Trophoblast cell (in vitro differentiated cells and primary cell): ENCODE measurements at regions not wholly inside any gene's neighbourhood (a gene's known extent, or its start where the extent isn't known, plus 50 kb on each side); places are given as distances from the start of the nearest gene placed in this dataset.

Experiments
- DNase-seq, 2 donors: peaks; one replicate each; pipeline ENCODE4 v3.0.0-alpha.2; 2016
- H2AFZ ChIP-seq: 2 replicates; pipeline ENCODE4 v1.6.1; 2013; ENCODE audit warnings: low read length, moderate library complexity, mild to moderate bottlenecking; ENCODE audit not compliant: insufficient read depth, poor library complexity
- H2AK5ac ChIP-seq: 2 replicates; pipeline ENCODE4 v1.6.1; 2013; ENCODE audit warnings: mild to moderate bottlenecking, low read length
- H2BK120ac ChIP-seq: 2 replicates; pipeline ENCODE4 v1.6.1; 2013; ENCODE audit warnings: low read length, mild to moderate bottlenecking, moderate library complexity; ENCODE audit not compliant: insufficient read depth, poor library complexity
- H2BK12ac ChIP-seq: 2 replicates; pipeline ENCODE4 v1.6.1; 2013; ENCODE audit warnings: mild to moderate bottlenecking, low read length, moderate library complexity
- H2BK5ac ChIP-seq: 2 replicates; pipeline ENCODE4 v1.6.1; 2013; ENCODE audit warnings: low read length, low read depth, moderate library complexity, mild to moderate bottlenecking; ENCODE audit not compliant: poor library complexity
- H3K14ac ChIP-seq: 2 replicates; pipeline ENCODE4 v1.6.1; 2013; ENCODE audit warnings: mild to moderate bottlenecking, low read length
- H3K18ac ChIP-seq: 2 replicates; pipeline ENCODE4 v1.6.1; 2013; ENCODE audit warnings: mild to moderate bottlenecking, low read length
- H3K23ac ChIP-seq: 2 replicates; pipeline ENCODE4 v1.6.1; 2013; ENCODE audit warnings: low read length
- H3K27ac ChIP-seq: 2 replicates; pipeline ENCODE4 v1.5.1; 2013; ENCODE audit warnings: low read depth, mild to moderate bottlenecking, inconsistent platforms, low read length, moderate library complexity
- H3K27me3 ChIP-seq: 2 replicates; pipeline ENCODE4 v1.6.1; 2013; ENCODE audit warnings: inconsistent platforms, mild to moderate bottlenecking, low read length, moderate library complexity; ENCODE audit not compliant: insufficient read depth
- H3K36me3 ChIP-seq, 2 experiments: 1 replicate in 1 of 2; 2 replicates in 1 of 2; pipeline ENCODE4 v1.6.1; 2013; ENCODE audit warnings: low read length in 2 of 2, mild to moderate bottlenecking in 2 of 2, moderate library complexity in 1 of 2; ENCODE audit not compliant: insufficient read depth in 2 of 2, control insufficient read depth in 1 of 2
- H3K4ac ChIP-seq: 2 replicates; pipeline ENCODE4 v1.6.1; 2013; ENCODE audit warnings: low read depth, mild to moderate bottlenecking, low read length, moderate library complexity
- H3K4me1 ChIP-seq, 2 experiments: 1 replicate in 1 of 2; 2 replicates in 1 of 2; pipeline ENCODE4 v1.6.1; 2013; ENCODE audit warnings: low read length in 2 of 2, mild to moderate bottlenecking in 2 of 2, moderate library complexity in 1 of 2; ENCODE audit not compliant: insufficient read depth in 2 of 2, control insufficient read depth in 1 of 2
- H3K4me2 ChIP-seq: 2 replicates; pipeline ENCODE4 v1.6.1; 2013; ENCODE audit warnings: inconsistent platforms, mild to moderate bottlenecking, low read length, moderate library complexity
- H3K4me3 ChIP-seq: 2 replicates; pipeline ENCODE4 v1.5.1; 2013; ENCODE audit warnings: mild to moderate bottlenecking, low read depth, low read length, inconsistent platforms
- H3K79me1 ChIP-seq: one replicate; pipeline ENCODE4 v1.6.1; 2013; ENCODE audit warnings: low read length
- H3K79me2 ChIP-seq: 2 replicates; pipeline ENCODE4 v1.6.1; 2013; ENCODE audit warnings: low read length, mild to moderate bottlenecking; ENCODE audit not compliant: control insufficient read depth, insufficient read depth, poor library complexity
- H3K9ac ChIP-seq: 2 replicates; pipeline ENCODE4 v1.6.1; 2013; ENCODE audit warnings: mild to moderate bottlenecking, low read length
- H3K9me3 ChIP-seq: 2 replicates; pipeline ENCODE4 v1.6.1; 2013; ENCODE audit warnings: low read depth, mild to moderate bottlenecking, control low read depth, inconsistent platforms, low read length; ENCODE audit not compliant: insufficient read depth
- H4K12ac ChIP-seq: 2 replicates; pipeline ENCODE4 v1.6.1; 2013; ENCODE audit warnings: low read depth, mild to moderate bottlenecking, low read length, moderate library complexity
- H4K8ac ChIP-seq: 2 replicates; pipeline ENCODE4 v1.6.1; 2013; ENCODE audit warnings: low read depth, mild to moderate bottlenecking, low read length, moderate library complexity
- H4K91ac ChIP-seq: one replicate; pipeline ENCODE4 v1.6.1; 2013; ENCODE audit warnings: low read depth, mild to moderate bottlenecking, low read length, moderate library complexity
- WGBS: extraction: QIAGEN DNeasy Blood & Tissue Kit; methylation state at CpG from one replicate; pipeline ENCODE4 v1.1.7; 2013; ENCODE audit warnings: missing lambda C conversion rate; ENCODE audit not compliant: insufficient read length, insufficient coverage; ENCODE audit errors: extremely low coverage; 5-methylcytosine and 5-hydroxymethylcytosine counted together

GRCh38 chr10:52677086-52677485 is 95.5 kb downstream of the MBL2 start:
- Histone ChIP-seq H3K79me2 (no peaks in the 10 kb centered on the region), H3K23ac (no peak overlapping the region), H3K27ac (no peak overlapping the region), H3K27me3 (no peaks in the 10 kb centered on the region), H2AK5ac (no peak overlapping the region), H3K4ac (no peak overlapping the region), H3K9ac (no peak overlapping the region), H3K18ac (no peak overlapping the region), H3K36me3 (no peaks in the 10 kb centered on the region), H2BK120ac (no peak overlapping the region), H3K79me1 (peaks cover 3% of the 10 kb centered on the region), H2AFZ (no peak overlapping the region), H2BK5ac (no peak overlapping the region), H3K4me1 (peaks cover 0 to 7% of the 10 kb centered on the region in 2 experiments), H3K9me3 (no peaks in the 10 kb centered on the region), H3K4me2 (no peak overlapping the region), H4K12ac (no peak overlapping the region), H2BK12ac (no peak overlapping the region), H4K8ac (no peak overlapping the region), H4K91ac (no peak overlapping the region), H3K14ac (no peak overlapping the region), H3K4me3 (no peak overlapping the region)
- DNase-seq, result peak in 1 of 2 donors; percentile 53
- no CpG with 5 or more reads among the region's 1 CpG for WGBS

- H3K14ac ChIP-seq, result no peak overlapping the region
- DNase-seq, result no peak
- H4K12ac ChIP-seq, result no peak overlapping the region
- H2AFZ ChIP-seq, result no peak overlapping the region
- no peaks in the 10 kb centered on the region for H3K27me3 ChIP-seq
- no peak overlapping the region for H3K4me2 ChIP-seq
- H4K91ac ChIP-seq, result no peak overlapping the region
- H3K23ac ChIP-seq, result no peak overlapping the region
- no peak overlapping the region for H2AK5ac ChIP-seq
- WGBS, result no CpG with 5 or more reads among the region's 5 CpGs
- no peaks in the 10 kb centered on the region for H3K36me3 ChIP-seq
- no peaks in the 10 kb centered on the region for H3K9me3 ChIP-seq
- no peak overlapping the region for H4K8ac ChIP-seq
- H2BK120ac ChIP-seq, result no peak overlapping the region
- peaks cover 0 to 7% of the 10 kb centered on the region in 2 experiments for H3K4me1 ChIP-seq
- no peak overlapping the region for H2BK5ac ChIP-seq
- H3K27ac ChIP-seq, result no peak overlapping the region
- H3K79me1 ChIP-seq, result peaks cover 3% of the 10 kb centered on the region
- H3K9ac ChIP-seq, result no peak overlapping the region
- H2BK12ac ChIP-seq, result no peak overlapping the region
- no peak overlapping the region for H3K18ac ChIP-seq
- no peak overlapping the region for H3K4me3 ChIP-seq
- H3K79me2 ChIP-seq, result no peaks in the 10 kb centered on the region
- H3K4ac ChIP-seq, result no peak overlapping the region
Measured at GRCh38 chr10:52678611-52679010, 94.0 kb downstream of the MBL2 start.

GRCh38 chr10:52679117-52679516 is 93.5 kb downstream of the MBL2 start:
- Histone ChIP-seq H4K8ac (no peak overlapping the region), H3K4me1 (peaks cover 2 to 10% of the 10 kb centered on the region in 2 experiments), H3K79me2 (no peaks in the 10 kb centered on the region), H2AFZ (no peak overlapping the region), H3K36me3 (no peaks in the 10 kb centered on the region), H3K4me2 (no peak overlapping the region), H3K18ac (no peak overlapping the region), H3K4ac (no peak overlapping the region), H4K91ac (no peak overlapping the region), H3K4me3 (no peak overlapping the region), H2BK120ac (peak overlapping the region; percentile 33), H3K27me3 (no peaks in the 10 kb centered on the region), H3K14ac (no peak overlapping the region), H4K12ac (no peak overlapping the region), H3K9me3 (no peaks in the 10 kb centered on the region), H3K79me1 (peaks cover 3% of the 10 kb centered on the region), H3K27ac (peak overlapping the region; percentile 53), H3K9ac (no peak overlapping the region), H2BK5ac (no peak overlapping the region), H2BK12ac (no peak overlapping the region), H3K23ac (no peak overlapping the region), H2AK5ac (no peak overlapping the region)
- DNase-seq, result no peak
- WGBS, result 100% methylated on average over 3 of the region's 6 CpGs

DNA sequence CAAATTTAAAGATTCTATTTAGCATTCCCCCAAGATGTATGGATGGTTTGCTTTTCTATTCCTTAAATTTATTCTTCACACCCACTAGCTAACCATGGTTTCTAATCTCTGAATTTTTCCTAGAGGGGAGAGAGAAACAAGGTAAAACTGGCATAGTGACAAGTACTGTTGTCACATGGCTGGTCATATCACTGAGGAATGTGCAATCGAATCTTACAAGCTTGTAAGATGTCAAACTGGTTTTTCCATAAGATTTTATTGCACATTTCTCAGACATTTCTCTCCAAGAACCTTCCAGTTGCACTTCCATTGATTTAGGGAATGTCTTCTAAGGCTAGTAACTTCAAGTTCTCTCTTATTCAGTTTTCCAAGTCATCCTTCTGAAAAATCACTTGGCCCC is 89.8 kb downstream of the MBL2 start:
- H3K4me2 ChIP-seq, result no peak overlapping the region
- no peaks in the 10 kb centered on the region for H3K9me3 ChIP-seq
- no peak overlapping the region for H4K91ac ChIP-seq
- H2BK120ac ChIP-seq, result no peak overlapping the region
- H3K4me3 ChIP-seq, result no peak overlapping the region
- H4K12ac ChIP-seq, result no peak overlapping the region
- no peak overlapping the region for H3K14ac ChIP-seq
- H3K4ac ChIP-seq, result no peak overlapping the region
- H3K4me1 ChIP-seq, result peaks cover 2 to 11% of the 10 kb centered on the region in 2 experiments
- no peaks in the 10 kb centered on the region for H3K27me3 ChIP-seq
- no peak overlapping the region for H2BK12ac ChIP-seq
- H3K23ac ChIP-seq, result no peak overlapping the region
- no peaks in the 10 kb centered on the region for H3K36me3 ChIP-seq
- WGBS, result no CpG with 5 or more reads among the region's 1 CpG
- H3K79me1 ChIP-seq, result peaks cover 3% of the 10 kb centered on the region
- no peak overlapping the region for H3K18ac ChIP-seq
- peak overlapping the region; percentile 34 for H3K27ac ChIP-seq
- H2AFZ ChIP-seq, result no peak overlapping the region
- H2AK5ac ChIP-seq, result no peak overlapping the region
- H4K8ac ChIP-seq, result no peak overlapping the region
- peak; percentile 43 to 92 for DNase-seq
- H3K9ac ChIP-seq, result no peak overlapping the region
- no peaks in the 10 kb centered on the region for H3K79me2 ChIP-seq
- no peak overlapping the region for H2BK5ac ChIP-seq
